ENCODE measurements at regions not wholly inside any gene's neighbourhood (a gene's known extent, or its start where the extent isn't known, plus 50 kb on each side); places are given as distances from the start of the nearest gene placed in this dataset.
"Not testable (repeated sequence)": the region's sequence is repeated elsewhere in the genome, so short reads cannot be mapped to it uniquely, and the experiment has no call there.

- H3K4me1 ChIP-seq (ENCODE audit: insufficient read depth); H3K36me3 ChIP-seq; H3K4me3 ChIP-seq; H3K27me3 ChIP-seq; H3K9me3 ChIP-seq; H3K27ac ChIP-seq; intact Hi-C loops (cut with DNase I): not testable (repeated sequence)
- 29 to 50% (median 44%) methylated on average over 2 of the region's 2 CpGs for WGBS, 3 donors
- peak in 1 of 5 donors; percentile 39 for DNase-seq
These were observed 936.0 kb upstream of the ADAMTS5 start for GRCh38 chr21:27902904-27903303.

- H3K4me1 ChIP-seq (ENCODE audit: insufficient read depth); H3K9me3 ChIP-seq; DNase-seq; H3K4me3 ChIP-seq; H3K27me3 ChIP-seq; H3K36me3 ChIP-seq; H3K27ac ChIP-seq; intact Hi-C loops (cut with DNase I): not testable (repeated sequence)
- WGBS, 3 donors = 94 to 97% (median 97%) methylated on average over 2 of the region's 3 CpGs
These were observed 926.7 kb upstream of the ADAMTS5 start for GRCh38 chr21:27893619-27894018.

DNA sequence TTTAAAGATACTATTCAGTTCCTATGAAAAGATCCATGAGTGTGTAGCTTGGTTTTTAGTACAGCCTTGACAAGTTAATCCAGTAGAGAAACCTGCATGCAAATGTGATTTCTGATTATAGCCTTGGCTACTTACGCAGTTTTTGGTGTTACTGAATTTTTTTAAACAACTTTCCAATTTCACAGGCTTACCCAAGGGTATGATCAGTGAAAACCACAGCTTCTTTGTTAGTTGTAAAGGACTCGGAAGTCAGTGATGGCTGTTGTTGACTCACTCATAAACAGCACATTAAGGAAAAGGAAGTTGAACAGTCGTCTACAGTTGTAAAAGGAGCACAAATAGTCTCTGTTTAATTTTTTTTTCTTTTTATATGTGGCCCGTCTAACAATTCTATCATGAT lies 924.6 kb upstream of the ADAMTS5 start:
- intact Hi-C loops (cut with DNase I); DNase-seq; H3K36me3 ChIP-seq; H3K9me3 ChIP-seq; H3K4me3 ChIP-seq; H3K27me3 ChIP-seq; H3K27ac ChIP-seq; H3K4me1 ChIP-seq (ENCODE audit: insufficient read depth): not testable (repeated sequence)
- WGBS, 3 donors = 85 to 88% (median 85%) methylated on average over 4 of the region's 4 CpGs

DNA sequence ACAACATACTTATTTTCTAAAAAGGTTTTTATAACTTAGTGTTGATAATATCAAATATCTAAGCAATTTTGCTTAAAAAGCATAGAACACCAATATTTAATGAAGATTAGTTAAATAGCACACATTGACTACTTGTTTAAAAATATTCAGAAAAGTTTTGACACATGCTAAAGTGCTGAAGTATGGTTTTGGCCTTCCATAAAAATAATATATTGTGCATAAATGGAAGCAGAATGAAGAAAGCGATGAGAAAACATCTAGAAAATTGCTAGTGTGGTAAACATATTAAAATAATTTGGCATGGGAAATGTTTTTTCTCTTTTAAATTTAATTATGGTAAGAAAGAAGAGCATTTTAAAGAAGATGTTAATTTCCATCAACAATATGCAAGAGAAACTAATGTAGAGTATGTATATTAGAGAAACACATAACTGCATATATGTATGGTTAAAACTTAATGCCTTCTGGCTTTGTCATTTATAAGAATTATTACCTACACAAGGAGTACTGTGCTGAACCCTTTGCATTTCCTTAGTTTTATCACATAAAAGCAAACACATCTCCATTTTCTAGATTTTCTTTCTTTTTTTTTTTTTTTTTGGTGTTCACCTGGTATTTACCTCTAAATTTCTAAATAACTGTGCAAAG lies 921.0 kb upstream of the ADAMTS5 start:
- 92 to 95% (median 92%) methylated on average over 1 of the region's 1 CpG for WGBS, 3 donors
- DNase-seq = not testable (repeated sequence)

DNA sequence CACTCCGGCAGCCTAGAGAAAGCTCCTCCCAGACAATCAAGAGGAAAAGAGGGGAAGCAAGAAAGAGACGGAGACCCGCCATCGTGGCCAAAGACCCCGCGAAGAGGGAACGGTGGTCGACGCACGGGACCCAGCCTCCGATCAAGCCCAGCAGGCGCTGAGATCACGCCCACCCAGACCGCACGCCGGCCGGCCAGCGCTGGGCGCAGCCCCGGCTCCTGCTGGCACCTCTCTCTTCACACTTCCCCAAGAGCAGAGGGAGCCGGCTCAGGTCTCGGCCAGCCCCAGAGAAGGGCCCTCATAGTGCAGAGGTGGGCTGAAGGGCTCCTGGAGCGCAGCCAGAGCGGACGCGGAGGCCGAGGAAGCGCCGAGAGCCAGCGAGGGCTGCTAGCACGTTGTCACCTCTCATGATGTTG lies 918.4 kb upstream of the ADAMTS5 start:
- 96 to 99% (median 97%) methylated on average over 31 of the region's 31 CpGs for WGBS, 3 donors
- no peak overlapping the region for H3K27ac ChIP-seq
- no peaks in the 10 kb centered on the region for H3K27me3 ChIP-seq
- no peaks in the 10 kb centered on the region for H3K9me3 ChIP-seq
- no peak for DNase-seq
- H3K4me1 ChIP-seq (ENCODE audit: insufficient read depth) = no peaks in the 10 kb centered on the region
- no peaks in the 10 kb centered on the region for H3K36me3 ChIP-seq
- no peak for TF ChIP-seq EP300 (IDR thresholded peaks at IDR 0.05)
- TF ChIP-seq, protein P1, sequence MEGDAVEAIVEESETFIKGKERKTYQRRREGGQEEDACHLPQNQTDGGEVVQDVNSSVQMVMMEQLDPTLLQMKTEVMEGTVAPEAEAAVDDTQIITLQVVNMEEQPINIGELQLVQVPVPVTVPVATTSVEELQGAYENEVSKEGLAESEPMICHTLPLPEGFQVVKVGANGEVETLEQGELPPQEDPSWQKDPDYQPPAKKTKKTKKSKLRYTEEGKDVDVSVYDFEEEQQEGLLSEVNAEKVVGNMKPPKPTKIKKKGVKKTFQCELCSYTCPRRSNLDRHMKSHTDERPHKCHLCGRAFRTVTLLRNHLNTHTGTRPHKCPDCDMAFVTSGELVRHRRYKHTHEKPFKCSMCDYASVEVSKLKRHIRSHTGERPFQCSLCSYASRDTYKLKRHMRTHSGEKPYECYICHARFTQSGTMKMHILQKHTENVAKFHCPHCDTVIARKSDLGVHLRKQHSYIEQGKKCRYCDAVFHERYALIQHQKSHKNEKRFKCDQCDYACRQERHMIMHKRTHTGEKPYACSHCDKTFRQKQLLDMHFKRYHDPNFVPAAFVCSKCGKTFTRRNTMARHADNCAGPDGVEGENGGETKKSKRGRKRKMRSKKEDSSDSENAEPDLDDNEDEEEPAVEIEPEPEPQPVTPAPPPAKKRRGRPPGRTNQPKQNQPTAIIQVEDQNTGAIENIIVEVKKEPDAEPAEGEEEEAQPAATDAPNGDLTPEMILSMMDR (IDR thresholded peaks at IDR 0.05) = no peak
- intact Hi-C loops (cut with DNase I) = no loop called here
- H3K4me3 ChIP-seq = no peak overlapping the region

More for the DNA sequence above, 921.0 kb upstream of the ADAMTS5 start:
- H3K27me3 ChIP-seq; intact Hi-C loops (cut with DNase I); H3K27ac ChIP-seq; H3K9me3 ChIP-seq; H3K36me3 ChIP-seq; H3K4me3 ChIP-seq; H3K4me1 ChIP-seq (ENCODE audit: insufficient read depth): not testable (repeated sequence)

DNA sequence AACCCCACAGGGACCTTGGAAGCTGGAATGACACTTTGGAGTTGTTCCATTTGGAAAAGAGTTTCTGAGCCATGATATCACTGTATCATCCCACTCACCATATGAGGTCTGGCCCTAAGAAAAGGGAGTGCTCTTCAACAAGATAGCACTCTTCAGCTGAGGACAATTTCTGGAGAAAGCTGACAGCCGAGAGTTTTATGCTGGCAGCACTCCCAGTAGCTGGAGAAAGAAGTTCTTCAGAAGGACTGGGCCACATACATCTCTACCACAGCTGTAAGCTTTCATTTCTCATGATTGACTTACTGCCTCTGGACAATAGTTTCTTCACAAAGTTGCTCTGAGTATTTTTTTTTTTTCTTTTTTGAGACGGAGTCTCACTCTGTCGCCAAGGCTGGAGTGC lies 914.4 kb upstream of the ADAMTS5 start:
- DNase-seq = peak in 1 of 5 donors; percentile 23
- intact Hi-C loops (cut with DNase I); H3K27me3 ChIP-seq; H3K36me3 ChIP-seq; H3K27ac ChIP-seq; H3K4me3 ChIP-seq; H3K9me3 ChIP-seq; H3K4me1 ChIP-seq (ENCODE audit: insufficient read depth): not testable (repeated sequence)
- 27 to 32% (median 29%) methylated on average over 3 of the region's 3 CpGs for WGBS, 3 donors

DNA sequence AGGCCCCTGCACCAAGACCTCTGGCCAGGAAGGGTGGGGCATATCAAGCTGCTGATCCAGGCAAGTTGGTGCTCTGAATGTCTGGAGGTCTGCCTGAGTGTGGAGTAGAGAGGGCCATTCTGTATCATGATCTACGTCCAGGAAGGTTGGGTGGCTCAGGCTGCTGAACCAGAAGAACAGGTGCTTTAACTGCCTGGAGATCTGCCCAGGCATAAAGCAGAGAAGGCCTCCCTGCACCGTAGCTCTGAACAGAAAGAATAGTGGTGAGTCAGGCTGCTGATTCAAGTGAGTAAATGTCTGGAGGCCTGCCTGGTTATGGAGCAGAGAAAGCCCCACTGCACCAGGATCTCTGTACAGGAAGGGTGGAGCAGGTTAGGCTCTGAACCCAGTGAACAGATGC lies 905.5 kb upstream of the ADAMTS5 start:
- intact Hi-C loops (cut with DNase I); DNase-seq; H3K9me3 ChIP-seq; H3K4me3 ChIP-seq; H3K4me1 ChIP-seq (ENCODE audit: insufficient read depth); H3K27me3 ChIP-seq; H3K27ac ChIP-seq; H3K36me3 ChIP-seq: not testable (repeated sequence)
- WGBS, 3 donors = 34 to 67% (median 58%) methylated on average over 2 of the region's 2 CpGs

DNA sequence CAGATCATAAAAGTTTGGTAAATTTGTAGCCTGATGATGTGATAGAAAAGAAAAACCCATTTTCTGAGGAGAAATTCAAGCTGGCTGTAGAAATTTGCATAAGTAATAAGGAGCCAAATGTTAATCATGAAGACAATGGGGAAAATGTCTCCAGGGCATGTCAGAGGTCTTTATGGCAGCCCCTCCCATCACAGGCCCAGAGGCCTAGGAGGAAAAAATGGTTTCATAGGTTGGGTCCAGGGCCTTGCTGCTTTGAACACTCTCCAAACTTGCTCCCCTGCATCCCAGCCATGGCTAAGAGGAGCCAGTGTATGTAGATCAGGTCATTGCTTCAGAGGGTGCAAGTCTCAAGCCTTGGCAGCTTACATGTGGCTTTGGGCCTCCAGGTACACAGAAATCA lies 903.9 kb upstream of the ADAMTS5 start:
- H3K9me3 ChIP-seq; H3K4me3 ChIP-seq; H3K36me3 ChIP-seq; H3K27me3 ChIP-seq; H3K27ac ChIP-seq; DNase-seq; H3K4me1 ChIP-seq (ENCODE audit: insufficient read depth); intact Hi-C loops (cut with DNase I): not testable (repeated sequence)

- intact Hi-C loops (cut with DNase I); H3K4me1 ChIP-seq (ENCODE audit: insufficient read depth); H3K27me3 ChIP-seq; H3K9me3 ChIP-seq; DNase-seq; H3K4me3 ChIP-seq; H3K27ac ChIP-seq; H3K36me3 ChIP-seq: not testable (repeated sequence)
- WGBS, 3 donors = 47 to 50% (median 49%) methylated on average over 3 of the region's 3 CpGs
These were observed 893.5 kb upstream of the ADAMTS5 start for GRCh38 chr21:27860314-27860955.

DNA sequence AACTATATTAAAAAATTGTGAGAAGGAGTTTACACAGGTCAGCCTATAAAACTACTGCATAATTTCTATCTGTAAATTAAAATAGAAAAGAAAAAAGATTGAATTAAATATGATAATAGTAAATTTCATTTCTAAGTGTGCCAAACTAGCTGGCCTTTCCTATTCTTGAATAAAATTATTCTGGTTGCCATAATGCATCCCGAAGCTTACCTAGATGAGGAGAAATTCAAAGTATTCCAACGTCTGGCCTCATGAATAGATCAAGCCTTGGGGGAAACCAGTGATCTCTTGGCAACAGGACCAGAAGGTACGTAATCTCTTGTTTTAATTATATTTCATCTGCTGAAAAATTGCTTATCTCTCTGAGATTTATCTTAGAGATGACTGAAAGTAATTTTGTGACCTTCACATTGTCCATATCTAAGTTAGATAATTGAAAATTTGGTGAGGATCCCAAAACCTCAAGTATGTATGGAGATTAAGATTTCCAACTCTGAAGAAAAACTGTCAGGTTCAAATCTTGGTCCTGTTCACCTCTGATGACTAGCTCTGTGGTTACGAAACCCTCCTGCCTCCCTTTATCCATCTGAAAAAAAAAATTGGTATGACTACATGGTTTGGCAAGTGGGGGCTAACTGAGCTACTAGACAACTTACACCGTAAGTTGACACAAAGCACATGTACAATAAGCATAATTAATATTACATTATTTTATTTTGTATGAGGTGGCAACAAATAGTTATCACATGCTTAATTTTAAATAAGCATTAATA lies 891.4 kb upstream of the ADAMTS5 start:
- H3K36me3 ChIP-seq; H3K4me3 ChIP-seq; intact Hi-C loops (cut with DNase I); H3K4me1 ChIP-seq (ENCODE audit: insufficient read depth); DNase-seq; H3K27me3 ChIP-seq; H3K27ac ChIP-seq; H3K9me3 ChIP-seq: not testable (repeated sequence)
- 86 to 91% (median 91%) methylated on average over 5 of the region's 5 CpGs for WGBS, 3 donors

- H3K27me3 ChIP-seq; H3K9me3 ChIP-seq; H3K36me3 ChIP-seq; DNase-seq; H3K4me1 ChIP-seq (ENCODE audit: insufficient read depth); H3K4me3 ChIP-seq; intact Hi-C loops (cut with DNase I); H3K27ac ChIP-seq: not testable (repeated sequence)
- WGBS, 3 donors = 11 to 43% (median 13%) methylated on average over 3 of the region's 3 CpGs
These were observed 890.1 kb upstream of the ADAMTS5 start for GRCh38 chr21:27856988-27857387.
